ENCODE measurements at regions not wholly inside any gene's neighbourhood (a gene's known extent, or its start where the extent isn't known, plus 50 kb on each side); places are given as distances from the start of the nearest gene placed in this dataset.
"Not testable (repeated sequence)": the region's sequence is repeated elsewhere in the genome, so short reads cannot be mapped to it uniquely, and the experiment has no call there.

DNA sequence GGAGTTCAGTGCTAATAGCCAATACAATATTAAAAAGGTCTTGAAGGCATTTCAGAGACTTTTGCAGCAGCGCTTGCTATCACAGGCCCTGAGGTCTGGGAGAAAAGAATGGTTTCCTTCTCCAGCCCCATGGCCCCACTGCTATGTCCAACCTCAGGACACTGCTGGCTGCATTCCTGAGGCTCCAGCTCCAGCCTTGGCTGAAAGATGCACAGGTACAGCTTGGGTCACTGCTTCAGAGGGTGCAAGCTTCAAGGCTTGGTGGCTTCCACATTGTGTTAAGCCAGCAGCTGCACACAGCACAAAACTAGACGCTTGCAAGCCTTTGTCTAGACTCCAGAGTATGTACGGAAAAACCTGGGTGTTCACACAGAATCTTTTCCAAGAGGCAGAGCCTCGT, 589.2 kb downstream of the CWH43 start:
- H3K4me3 ChIP-seq; H3K36me3 ChIP-seq; H3K4me1 ChIP-seq; H3K27ac ChIP-seq; H3K9me3 ChIP-seq; DNase-seq; H3K27me3 ChIP-seq; intact Hi-C loops (cut with DNase I): not testable (repeated sequence)
- WGBS, 2 donors = 39 to 42% methylated on average over 4 of the region's 4 CpGs

DNA sequence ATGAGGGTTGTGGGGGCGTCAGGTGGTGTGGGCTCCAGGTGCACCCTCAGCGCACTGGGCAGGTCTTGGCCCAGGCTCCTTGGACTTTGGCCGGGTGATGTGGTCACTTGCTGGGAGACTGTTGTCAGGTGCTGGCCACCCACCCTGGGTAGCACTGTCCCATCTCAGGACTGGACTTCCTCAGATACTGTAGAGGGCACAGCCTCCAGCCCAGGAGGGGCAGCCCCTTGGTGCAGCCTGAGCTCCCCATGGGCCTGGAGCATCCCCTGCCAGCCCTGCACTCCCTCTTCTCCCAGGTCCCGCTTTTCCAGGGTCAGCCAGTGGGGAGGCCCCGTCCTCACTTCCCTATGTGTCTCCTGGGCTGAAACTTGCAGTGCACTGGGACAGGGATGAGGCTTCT, 592.3 kb downstream of the CWH43 start:
- H3K9me3 ChIP-seq; DNase-seq; H3K4me1 ChIP-seq; H3K36me3 ChIP-seq; H3K4me3 ChIP-seq; H3K27me3 ChIP-seq; H3K27ac ChIP-seq; intact Hi-C loops (cut with DNase I): not testable (repeated sequence)
- 56 to 64% methylated on average over 4 of the region's 5 CpGs for WGBS, 2 donors

DNA sequence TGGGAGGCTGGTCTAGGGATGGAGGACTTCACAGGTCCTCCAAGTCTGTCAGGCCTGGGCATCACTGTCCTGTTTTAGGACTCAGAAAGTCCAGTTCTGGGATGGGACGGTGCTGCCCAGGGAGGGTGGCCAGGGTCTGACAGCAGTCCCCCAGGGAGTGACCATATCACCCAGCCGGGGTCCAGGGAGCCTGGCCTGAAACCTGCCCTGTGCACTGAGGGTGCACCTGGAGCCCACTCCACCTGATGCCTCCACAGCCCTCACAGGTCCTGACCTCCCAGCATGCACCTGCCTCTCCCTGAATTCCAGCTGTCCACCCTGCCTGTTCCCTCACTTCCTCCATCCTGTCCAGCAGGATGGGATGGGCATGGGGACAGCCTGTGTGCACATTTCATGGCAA, 592.8 kb downstream of the CWH43 start:
- H3K27ac ChIP-seq; DNase-seq; H3K4me1 ChIP-seq; H3K4me3 ChIP-seq; H3K27me3 ChIP-seq; H3K36me3 ChIP-seq; intact Hi-C loops (cut with DNase I); H3K9me3 ChIP-seq: not testable (repeated sequence)
- 66 to 67% methylated on average over 2 of the region's 2 CpGs for WGBS, 2 donors

DNA sequence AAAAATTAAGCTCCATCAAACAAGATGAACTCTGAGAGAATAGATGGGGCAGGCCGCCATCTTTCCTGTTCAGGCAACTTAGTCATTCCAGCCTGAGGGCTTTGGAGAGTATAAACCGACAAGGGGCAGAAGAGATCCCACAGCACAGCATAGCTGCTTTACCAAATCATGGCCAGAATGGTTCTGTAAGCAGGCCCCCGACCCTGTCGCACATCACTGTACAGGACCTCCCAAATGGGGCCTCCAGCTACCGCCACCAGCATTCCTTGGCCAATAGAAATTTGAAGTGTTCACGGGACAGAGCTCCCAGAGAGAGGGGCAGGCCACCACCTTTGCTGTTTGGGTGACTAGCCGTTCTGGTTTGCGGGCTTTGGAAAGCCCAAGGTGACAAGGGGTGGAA, 594.1 kb downstream of the CWH43 start:
- H3K4me3 ChIP-seq; H3K36me3 ChIP-seq; H3K9me3 ChIP-seq; intact Hi-C loops (cut with DNase I); H3K27ac ChIP-seq; H3K27me3 ChIP-seq; H3K4me1 ChIP-seq; DNase-seq: not testable (repeated sequence)
- 75 to 82% methylated on average over 8 of the region's 8 CpGs for WGBS, 2 donors

DNA sequence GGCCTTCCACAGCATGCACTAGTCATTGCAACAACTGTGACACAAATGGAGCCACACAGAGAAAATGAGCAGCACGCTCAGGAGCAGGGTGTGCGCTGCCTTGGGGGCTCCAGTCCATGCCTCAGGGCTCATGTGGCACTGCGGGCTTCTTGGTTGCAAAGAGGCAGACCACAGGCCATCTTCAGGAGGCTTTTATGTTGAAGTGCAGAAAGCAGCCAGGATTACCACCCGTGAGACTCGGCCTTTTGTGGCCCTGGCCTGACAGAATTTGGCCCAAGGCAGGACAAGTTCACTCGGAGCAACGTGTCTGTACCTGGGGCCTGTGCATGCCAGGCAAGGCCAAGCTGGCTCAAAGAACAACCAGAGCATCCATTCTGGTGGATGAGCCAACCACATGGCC, 602.3 kb downstream of the CWH43 start:
- H3K36me3 ChIP-seq; H3K4me3 ChIP-seq; H3K9me3 ChIP-seq; intact Hi-C loops (cut with DNase I); H3K27me3 ChIP-seq; H3K4me1 ChIP-seq; DNase-seq; H3K27ac ChIP-seq: not testable (repeated sequence)
- WGBS, 2 donors = 62 to 65% methylated on average over 6 of the region's 7 CpGs

DNA sequence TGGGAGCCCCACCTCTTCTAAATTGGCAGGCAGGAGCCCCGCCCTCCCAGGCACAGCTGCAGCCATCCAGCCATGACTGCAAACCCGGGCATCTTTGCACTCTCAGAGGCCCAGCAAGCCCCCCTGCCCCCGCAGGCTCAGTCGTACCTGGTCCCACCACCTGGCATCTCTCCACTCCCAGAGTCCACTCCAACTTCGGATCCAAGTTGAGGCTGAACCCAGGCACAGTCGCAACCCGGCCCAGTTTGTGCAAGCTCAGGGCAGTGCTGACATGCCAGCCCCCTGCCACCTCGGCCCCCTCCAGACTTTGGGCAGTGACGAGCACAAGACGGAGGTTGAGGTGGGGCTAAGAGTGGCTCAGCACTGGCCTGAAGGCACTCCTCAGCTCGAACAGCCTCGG, 632.4 kb downstream of the CWH43 start:
- H3K27me3 ChIP-seq; H3K4me1 ChIP-seq; H3K36me3 ChIP-seq; H3K9me3 ChIP-seq; H3K27ac ChIP-seq; intact Hi-C loops (cut with DNase I); DNase-seq; H3K4me3 ChIP-seq: not testable (repeated sequence)
- 77 to 78% methylated on average over 11 to 12 of the region's 12 CpGs for WGBS, 2 donors

DNA sequence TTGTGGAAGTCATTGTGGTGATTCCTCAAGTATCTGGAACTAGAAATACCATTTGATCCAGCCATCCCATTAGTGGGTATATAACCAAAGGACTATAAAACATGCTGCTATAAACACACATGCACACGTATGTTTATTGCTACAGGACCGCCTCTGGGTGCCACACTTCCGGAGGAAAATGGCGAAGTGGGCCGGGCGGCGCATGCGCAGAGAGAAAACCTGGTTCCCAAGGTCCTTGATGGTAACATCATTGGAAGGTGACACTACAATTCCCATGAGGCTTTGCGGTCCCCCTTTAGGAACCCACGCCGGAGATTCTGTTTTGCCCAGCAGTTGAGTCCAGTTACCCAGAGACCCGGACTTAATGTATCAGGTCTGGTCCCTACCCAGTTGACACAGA, 640.4 kb downstream of the CWH43 start:
- intact Hi-C loops (cut with DNase I); H3K27ac ChIP-seq; H3K36me3 ChIP-seq; H3K4me3 ChIP-seq; DNase-seq; H3K4me1 ChIP-seq; H3K9me3 ChIP-seq; H3K27me3 ChIP-seq: not testable (repeated sequence)
- WGBS, 2 donors = 87 to 88% methylated on average over 12 of the region's 12 CpGs

Small RNA genes in the stretch of these regions (small RNA-seq; reads per million reads assigned to genes)
- gene AC119751.2 = 0 reads per million in 3 donors
- gene AC119751.6 = 0 reads per million in 3 donors
- 0 reads per million in 3 donors for gene AC119751.7
- 0 reads per million in 3 donors for gene AC119751.8
